NCI-H345 treated with DMSO at 0.1 percent for 48 hours (cell line): ENCODE measurements at regions not wholly inside any gene's neighbourhood (a gene's known extent, or its start where the extent isn't known, plus 50 kb on each side); places are given as distances from the start of the nearest gene placed in this dataset.

Experiments
- DNase-seq: peaks from one replicate; lab custom pipeline; 2025; ENCODE audit not compliant: unreplicated experiment; lab: John Stamatoyannopoulos, UW

GRCh38 chr1:80961464-80962190, 839.1 kb upstream of the ADGRL2 start:
- no peak for DNase-seq

GRCh38 chr1:80933346-80933745, 867.4 kb upstream of the ADGRL2 start:
- DNase-seq: no peak

- DNase-seq: no peak
Measured at GRCh38 chr1:80931178-80931577, 869.6 kb upstream of the ADGRL2 start.

- DNase-seq: no peak
Measured at GRCh38 chr1:80929868-80930508, 870.7 kb upstream of the ADGRL2 start.

- DNase-seq: no peak
Measured at GRCh38 chr1:80926531-80926930, 874.2 kb upstream of the ADGRL2 start.

- no peak for DNase-seq
Measured at GRCh38 chr1:80925130-80925805, 875.5 kb upstream of the ADGRL2 start.

- no peak for DNase-seq
Measured at GRCh38 chr1:80924290-80924689, 876.4 kb upstream of the ADGRL2 start.

- no peak for DNase-seq
Measured at GRCh38 chr1:80922906-80923305, 877.8 kb upstream of the ADGRL2 start.

GRCh38 chr1:80919426-80919825, 881.3 kb upstream of the ADGRL2 start:
- no peak for DNase-seq

- DNase-seq: no peak
Measured at GRCh38 chr1:80918380-80918779, 882.4 kb upstream of the ADGRL2 start.

- DNase-seq: no peak
Measured at GRCh38 chr1:80917826-80918225, 882.9 kb upstream of the ADGRL2 start.

- no peak for DNase-seq
Measured at GRCh38 chr1:80917225-80917624, 883.5 kb upstream of the ADGRL2 start.

- no peak for DNase-seq
Measured at GRCh38 chr1:80915491-80915890, 885.2 kb upstream of the ADGRL2 start.

- no peak for DNase-seq
Measured at GRCh38 chr1:80910426-80910825, 890.3 kb upstream of the ADGRL2 start.

- no peak for DNase-seq
Measured at GRCh38 chr1:80909172-80909784, 891.5 kb upstream of the ADGRL2 start.

- no peak for DNase-seq
Measured at GRCh38 chr1:80896781-80897356, 903.9 kb upstream of the ADGRL2 start.

- DNase-seq: no peak
Measured at GRCh38 chr1:80894921-80895320, 905.8 kb upstream of the ADGRL2 start.

- no peak for DNase-seq
Measured at GRCh38 chr1:80893115-80893514, 907.6 kb upstream of the ADGRL2 start.

GRCh38 chr1:80892539-80892938, 908.2 kb upstream of the ADGRL2 start:
- no peak for DNase-seq

- DNase-seq: no peak
Measured at GRCh38 chr1:80891871-80892270, 908.9 kb upstream of the ADGRL2 start.

- DNase-seq: no peak
Measured at GRCh38 chr1:80882553-80882952, 918.2 kb upstream of the ADGRL2 start.
